Keratinocyte (primary cell): ENCODE measurements at regions not wholly inside any gene's neighbourhood (a gene's known extent, or its start where the extent isn't known, plus 50 kb on each side); places are given as distances from the start of the nearest gene placed in this dataset.

Experiments
- DNase-seq: peaks from one replicate; pipeline ENCODE4 v3.0.0-alpha.2; 2011; ENCODE audit warnings: low read depth, missing footprints, low spot score
- FAIRE-seq: peaks from 2 replicates; lab custom pipeline; 2011; peaks lifted over from hg19 to GRCh38; lab: Jason Lieb, UNC
- H2AFZ ChIP-seq: 2 replicates; pipeline ENCODE4 v1.6.0; 2012; ENCODE audit warnings: low read length, control low read depth, inconsistent platforms; ENCODE audit not compliant: control insufficient read depth
- H3K27ac ChIP-seq: 2 replicates; pipeline ENCODE4 v1.5.1; 2011; ENCODE audit warnings: low read length; ENCODE audit not compliant: control insufficient read depth, insufficient read depth
- H3K27me3 ChIP-seq: 3 replicates; pipeline ENCODE4 v1.6.0; 2011; ENCODE audit warnings: low read length; ENCODE audit not compliant: control insufficient read depth, insufficient read depth; ENCODE audit errors: extremely low read depth
- H3K36me3 ChIP-seq, 2 experiments: 2 replicates in 1 of 2; 3 replicates in 1 of 2; pipeline ENCODE4 v1.5.1; 2011; ENCODE audit warnings: low read length in 2 of 2, mild to moderate bottlenecking in 1 of 2; ENCODE audit not compliant: control insufficient read depth in 2 of 2, insufficient read depth in 2 of 2; ENCODE audit errors: extremely low read depth in 1 of 2
- H3K4me1 ChIP-seq: 3 replicates; pipeline ENCODE4 v1.5.1; 2011; ENCODE audit warnings: low read length; ENCODE audit not compliant: control insufficient read depth, insufficient read depth; ENCODE audit errors: extremely low read depth
- H3K4me2 ChIP-seq: 3 replicates; pipeline ENCODE4 v1.6.0; 2011; ENCODE audit warnings: low read depth, low read length; ENCODE audit not compliant: control insufficient read depth, insufficient read depth; ENCODE audit errors: extremely low read depth
- H3K4me3 ChIP-seq, 3 experiments: fragments of 200-600 bp in 1 of 3; sonication (generic) in 1 of 3; 2 replicates in 2 of 3; 3 replicates in 1 of 3; pipeline ENCODE4 v1.5.1; 2011 to 2016; ENCODE audit warnings: low read length in 3 of 3, mild to moderate bottlenecking in 3 of 3, control low read depth in 2 of 3, inconsistent platforms in 1 of 3, low read depth in 1 of 3, mixed read lengths in 1 of 3, mixed run types in 1 of 3, moderate library complexity in 1 of 3; ENCODE audit not compliant: control insufficient read depth in 2 of 3, insufficient read depth in 2 of 3; ENCODE audit errors: extremely low read depth in 1 of 3
- H3K79me2 ChIP-seq: 2 replicates; pipeline ENCODE4 v1.6.0; 2012; ENCODE audit warnings: low read length; ENCODE audit not compliant: control insufficient read depth, insufficient read depth
- H3K9ac ChIP-seq: 3 replicates; pipeline ENCODE4 v1.6.0; 2011; ENCODE audit warnings: low read length; ENCODE audit not compliant: control insufficient read depth, insufficient read depth; ENCODE audit errors: extremely low read depth
- H3K9me1 ChIP-seq: 3 replicates; pipeline ENCODE4 v1.6.0; 2011; ENCODE audit warnings: low read length; ENCODE audit not compliant: control insufficient read depth, insufficient read depth; ENCODE audit errors: extremely low read depth
- H3K9me3 ChIP-seq: 2 replicates; pipeline ENCODE4 v1.5.1; 2012; ENCODE audit warnings: low read depth, low read length; ENCODE audit not compliant: control insufficient read depth
- H4K20me1 ChIP-seq: 3 replicates; pipeline ENCODE4 v1.6.0; 2011; ENCODE audit warnings: low read length; ENCODE audit not compliant: control insufficient read depth, insufficient read depth; ENCODE audit errors: extremely low read depth
- CTCF ChIP-seq, 3 experiments: IDR thresholded peaks in 1 of 3; conservative IDR thresholded peaks in 1 of 3; optimal IDR thresholded peaks in 1 of 3; 2 replicates in 2 of 3; 3 replicates in 1 of 3; pipeline versions ENCODE3 to v1.5.1; 2011; ENCODE audit warnings: low read length in 3 of 3, mild to moderate bottlenecking in 3 of 3, moderate library complexity in 2 of 3, control low read depth in 1 of 3, inconsistent platforms in 1 of 3; ENCODE audit not compliant: insufficient read depth in 2 of 3; ENCODE audit errors: extremely low read depth in 1 of 3
- EZH2 ChIP-seq: IDR thresholded peaks from one replicate; pipeline ENCODE4 v1.6.1; 2012; ENCODE audit warnings: inconsistent platforms, mild to moderate bottlenecking, low read length, moderate library complexity
- dilution Hi-C: fragments of 300-500 bp; cut with MboI; formaldehyde crosslinking; loops from one replicate; pipeline ENCODE4 v1.7.0; 2020; ENCODE audit warnings: low sequenced_read_pairs; ENCODE audit not compliant: extremely low pct_ligation_motif_present

GRCh38 chr1:192888574-192888973 is 79.7 kb downstream of the RGS2 start:
- no peaks in the 10 kb centered on the region for H3K27me3 ChIP-seq
- no peak overlapping the region for H3K9ac ChIP-seq
- no peaks in the 10 kb centered on the region for H3K79me2 ChIP-seq
- TF ChIP-seq EZH2 (no peak), CTCF (optimal IDR thresholded peaks at IDR 0.05 in 1 of 3, IDR thresholded peaks at IDR 0.05 in 1 of 3, conservative IDR thresholded peaks at IDR 0.05 in 1 of 3; ENCODE audit: extremely low read depth in 1 of 3, insufficient read depth in 2 of 3, low read length in 3 of 3) (no peak)
- FAIRE-seq: no peak
- no peaks in the 10 kb centered on the region for H3K36me3 ChIP-seq
- H3K9me1 ChIP-seq: no peaks in the 10 kb centered on the region
- DNase-seq: no peak
- H2AFZ ChIP-seq: no peak overlapping the region
- no peak overlapping the region for H3K27ac ChIP-seq
- H3K9me3 ChIP-seq: no peaks in the 10 kb centered on the region
- no peak overlapping the region for H3K4me2 ChIP-seq
- dilution Hi-C loops: no loop called here
- H3K4me1 ChIP-seq: peaks cover 10% of the 10 kb centered on the region
- no peak overlapping the region for H3K4me3 ChIP-seq
- H4K20me1 ChIP-seq: no peaks in the 10 kb centered on the region

GRCh38 chr1:192889082-192889481 is 80.2 kb downstream of the RGS2 start:
- dilution Hi-C loops: no loop called here
- no peak for DNase-seq
- TF ChIP-seq EZH2 (no peak), CTCF (optimal IDR thresholded peaks at IDR 0.05 in 1 of 3, IDR thresholded peaks at IDR 0.05 in 1 of 3, conservative IDR thresholded peaks at IDR 0.05 in 1 of 3; ENCODE audit: extremely low read depth in 1 of 3, insufficient read depth in 2 of 3, low read length in 3 of 3) (no peak)
- H3K79me2 ChIP-seq: no peaks in the 10 kb centered on the region
- FAIRE-seq: no peak
- no peak overlapping the region for H3K4me3 ChIP-seq
- H3K27ac ChIP-seq: no peak overlapping the region
- H3K36me3 ChIP-seq: no peaks in the 10 kb centered on the region
- no peaks in the 10 kb centered on the region for H3K9me3 ChIP-seq
- H3K27me3 ChIP-seq: no peaks in the 10 kb centered on the region
- H3K4me2 ChIP-seq: no peak overlapping the region
- H3K9ac ChIP-seq: no peak overlapping the region
- peaks cover 10% of the 10 kb centered on the region for H3K4me1 ChIP-seq
- no peaks in the 10 kb centered on the region for H3K9me1 ChIP-seq
- H4K20me1 ChIP-seq: no peaks in the 10 kb centered on the region
- no peak overlapping the region for H2AFZ ChIP-seq
